Astrocyte (in vitro differentiated cells and primary cell): ENCODE measurements at regions not wholly inside any gene's neighbourhood (a gene's known extent, or its start where the extent isn't known, plus 50 kb on each side); places are given as distances from the start of the nearest gene placed in this dataset.

Experiments used
- DNase-seq: peaks from one replicate; pipeline ENCODE4 v3.0.0-alpha.2; 2010; ENCODE audit warnings: low read depth
- FAIRE-seq: peaks from 2 replicates; lab custom pipeline; 2011; peaks lifted over from hg19 to GRCh38; lab: Jason Lieb, UNC
- H2AFZ ChIP-seq: 2 replicates; pipeline ENCODE4 v1.6.0; 2012; ENCODE audit warnings: low read depth, low read length, inconsistent platforms
- H3K27ac ChIP-seq: 2 replicates; pipeline ENCODE4 v1.5.1; 2011; ENCODE audit warnings: low read depth, low read length, inconsistent platforms
- H3K27me3 ChIP-seq: 2 replicates; pipeline ENCODE4 v1.6.0; 2011; ENCODE audit warnings: low read length, inconsistent platforms; ENCODE audit not compliant: insufficient read depth
- H3K36me3 ChIP-seq: 2 replicates; pipeline ENCODE4 v1.5.1; 2011; ENCODE audit warnings: low read length, inconsistent platforms; ENCODE audit not compliant: insufficient read depth
- H3K4me1 ChIP-seq: 2 replicates; pipeline ENCODE4 v1.5.1; 2011; ENCODE audit warnings: low read length, inconsistent platforms; ENCODE audit not compliant: insufficient read depth
- H3K4me2 ChIP-seq: 2 replicates; pipeline ENCODE4 v1.6.0; 2012; ENCODE audit warnings: low read length, inconsistent platforms
- H3K4me3 ChIP-seq: 2 replicates; pipeline ENCODE4 v1.5.1; 2011; ENCODE audit warnings: low read depth, mild to moderate bottlenecking, low read length, inconsistent platforms; ENCODE audit not compliant: insufficient read depth
- H3K79me2 ChIP-seq: 2 replicates; pipeline ENCODE4 v1.6.0; 2012; ENCODE audit warnings: mild to moderate bottlenecking, low read length, inconsistent platforms; ENCODE audit not compliant: insufficient read depth
- H3K9ac ChIP-seq: 2 replicates; pipeline ENCODE4 v1.6.0; 2012; ENCODE audit warnings: mild to moderate bottlenecking, low read length, inconsistent platforms
- H3K9me3 ChIP-seq: 2 replicates; pipeline ENCODE4 v1.5.1; 2012; ENCODE audit warnings: low read depth, mild to moderate bottlenecking, low read length, inconsistent platforms; ENCODE audit not compliant: insufficient read depth
- H4K20me1 ChIP-seq: 2 replicates; pipeline ENCODE4 v1.6.0; 2012; ENCODE audit warnings: low read length, inconsistent platforms; ENCODE audit not compliant: insufficient read depth
- H3K27ac Mint-ChIP-seq: one replicate; pipeline ENCODE4 v1.8.0; 2021; ENCODE audit warnings: mild to moderate bottlenecking, mixed read lengths; ENCODE audit not compliant: unreplicated experiment
- H3K27me3 Mint-ChIP-seq: one replicate; pipeline ENCODE4 v1.8.0; 2021; ENCODE audit warnings: low read depth, mixed read lengths; ENCODE audit not compliant: unreplicated experiment
- H3K36me3 Mint-ChIP-seq: one replicate; pipeline ENCODE4 v1.8.0; 2021; ENCODE audit warnings: low read depth, mixed read lengths; ENCODE audit not compliant: unreplicated experiment
- H3K4me1 Mint-ChIP-seq: one replicate; pipeline ENCODE4 v1.8.0; 2021; ENCODE audit warnings: low read depth, mixed read lengths; ENCODE audit not compliant: unreplicated experiment
- H3K4me3 Mint-ChIP-seq: one replicate; pipeline ENCODE4 v1.8.0; 2021; ENCODE audit warnings: mild to moderate bottlenecking, moderate library complexity, mixed read lengths; ENCODE audit not compliant: unreplicated experiment
- H3K9me3 Mint-ChIP-seq: one replicate; pipeline ENCODE4 v1.8.0; 2021; ENCODE audit warnings: mild to moderate bottlenecking, mixed read lengths; ENCODE audit not compliant: unreplicated experiment
- EZH2 ChIP-seq: IDR thresholded peaks from 2 replicates; pipeline ENCODE4 v1.6.1; 2012; ENCODE audit warnings: mild to moderate bottlenecking, low read length, inconsistent platforms; ENCODE audit not compliant: insufficient read depth
- TF ChIP-seq, protein P1 (sequence below): IDR thresholded peaks from 2 replicates; pipeline ENCODE4 v1.5.1; 2011; ENCODE audit warnings: low read depth, mild to moderate bottlenecking, inconsistent platforms, low read length, moderate library complexity; ENCODE audit not compliant: insufficient read depth

DNA sequence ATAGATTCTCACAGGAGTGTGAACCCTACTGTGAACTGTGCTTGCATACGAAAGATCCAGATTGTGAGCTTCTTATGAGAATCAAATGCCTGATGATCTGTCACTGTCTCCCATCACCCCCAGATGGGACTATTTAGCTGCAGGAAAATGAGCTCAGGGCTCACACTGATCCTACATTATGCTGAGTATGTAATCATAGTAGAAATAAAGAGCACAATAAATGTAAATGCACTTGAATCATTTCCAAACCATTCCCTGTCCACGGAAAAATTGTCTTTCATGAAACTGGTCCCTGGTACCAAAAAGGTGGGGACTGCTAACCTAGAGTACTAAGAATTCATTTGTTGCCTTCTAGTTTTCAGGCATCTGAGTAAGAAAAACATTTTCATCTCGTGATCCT lies 1215.8 kb upstream of the TMEM132C start:
- DNase-seq (no peak), FAIRE-seq (no peak)
- Histone ChIP-seq H2AFZ (no peak overlapping the region), H3K4me1 (peaks cover 16% of the 10 kb centered on the region), H3K79me2 (no peaks in the 10 kb centered on the region), H3K9ac (no peak overlapping the region), H3K4me3 (no peak overlapping the region), H4K20me1 (no peaks in the 10 kb centered on the region), H3K9me3 (no peaks in the 10 kb centered on the region), H3K27ac (no peak overlapping the region), H3K36me3 (no peaks in the 10 kb centered on the region), H3K27me3 (no peaks in the 10 kb centered on the region), H3K4me2 (no peak overlapping the region)
- no peak overlapping the region for H3K4me3 Mint-ChIP-seq
- no peak overlapping the region for H3K27ac Mint-ChIP-seq
- no peaks in the 10 kb centered on the region for H3K27me3 Mint-ChIP-seq
- H3K36me3 Mint-ChIP-seq, result no peaks in the 10 kb centered on the region
- TF ChIP-seq, protein P1, sequence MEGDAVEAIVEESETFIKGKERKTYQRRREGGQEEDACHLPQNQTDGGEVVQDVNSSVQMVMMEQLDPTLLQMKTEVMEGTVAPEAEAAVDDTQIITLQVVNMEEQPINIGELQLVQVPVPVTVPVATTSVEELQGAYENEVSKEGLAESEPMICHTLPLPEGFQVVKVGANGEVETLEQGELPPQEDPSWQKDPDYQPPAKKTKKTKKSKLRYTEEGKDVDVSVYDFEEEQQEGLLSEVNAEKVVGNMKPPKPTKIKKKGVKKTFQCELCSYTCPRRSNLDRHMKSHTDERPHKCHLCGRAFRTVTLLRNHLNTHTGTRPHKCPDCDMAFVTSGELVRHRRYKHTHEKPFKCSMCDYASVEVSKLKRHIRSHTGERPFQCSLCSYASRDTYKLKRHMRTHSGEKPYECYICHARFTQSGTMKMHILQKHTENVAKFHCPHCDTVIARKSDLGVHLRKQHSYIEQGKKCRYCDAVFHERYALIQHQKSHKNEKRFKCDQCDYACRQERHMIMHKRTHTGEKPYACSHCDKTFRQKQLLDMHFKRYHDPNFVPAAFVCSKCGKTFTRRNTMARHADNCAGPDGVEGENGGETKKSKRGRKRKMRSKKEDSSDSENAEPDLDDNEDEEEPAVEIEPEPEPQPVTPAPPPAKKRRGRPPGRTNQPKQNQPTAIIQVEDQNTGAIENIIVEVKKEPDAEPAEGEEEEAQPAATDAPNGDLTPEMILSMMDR, result no peak
- no peak for TF ChIP-seq EZH2
- peaks cover 6% of the 10 kb centered on the region for H3K9me3 Mint-ChIP-seq
- H3K4me1 Mint-ChIP-seq, result no peaks in the 10 kb centered on the region

DNA sequence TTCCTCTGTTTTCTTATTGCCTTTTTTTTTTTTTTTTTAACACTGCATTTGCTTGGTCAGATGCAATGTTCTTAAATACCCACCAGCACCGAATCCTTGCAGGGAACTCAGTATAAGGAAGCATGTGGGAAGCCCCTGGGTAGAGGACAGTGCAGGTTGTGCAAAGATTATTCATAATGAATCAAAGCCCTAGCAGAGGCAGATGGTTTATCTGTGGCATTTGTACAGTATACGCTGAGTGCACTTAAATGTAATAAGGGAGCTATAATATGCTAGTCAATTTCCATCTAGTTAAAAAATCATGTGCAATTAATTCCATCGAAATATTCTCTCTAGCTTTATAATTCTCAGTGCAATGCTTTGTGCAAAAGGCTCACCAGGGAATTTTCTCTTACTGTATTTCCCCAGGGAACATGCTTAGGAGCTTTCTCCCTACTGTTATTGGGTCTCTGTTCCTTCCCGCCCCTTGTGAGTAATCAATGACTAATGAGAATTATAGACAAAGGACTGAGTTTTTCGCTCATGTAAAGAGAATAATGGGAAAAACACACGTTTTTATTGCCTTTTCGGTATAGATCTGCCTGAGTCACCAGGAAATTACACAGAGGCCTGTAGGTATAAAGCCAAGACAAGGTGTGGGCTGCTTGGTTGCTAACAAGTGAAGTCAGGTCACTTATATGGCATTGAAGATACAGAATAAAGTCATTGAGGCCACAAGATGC lies 1214.3 kb upstream of the TMEM132C start:
- peaks cover 9% of the 10 kb centered on the region for H3K9me3 Mint-ChIP-seq
- Histone ChIP-seq H3K4me1 (peaks cover 16% of the 10 kb centered on the region), H4K20me1 (no peaks in the 10 kb centered on the region), H3K27me3 (no peaks in the 10 kb centered on the region), H3K9ac (peak overlapping the region; percentile 50), H3K79me2 (no peaks in the 10 kb centered on the region), H3K9me3 (no peaks in the 10 kb centered on the region), H3K4me3 (no peak overlapping the region), H3K4me2 (peak overlapping the region; percentile 72), H3K27ac (peak overlapping the region; percentile 80), H3K36me3 (no peaks in the 10 kb centered on the region), H2AFZ (peak overlapping the region; percentile 19)
- no peak overlapping the region for H3K27ac Mint-ChIP-seq
- DNase-seq, result peak; percentile 73
- no peaks in the 10 kb centered on the region for H3K36me3 Mint-ChIP-seq
- TF ChIP-seq, protein P1, result no peak
- no peaks in the 10 kb centered on the region for H3K27me3 Mint-ChIP-seq
- H3K4me1 Mint-ChIP-seq, result no peaks in the 10 kb centered on the region
- no peak for FAIRE-seq
- H3K4me3 Mint-ChIP-seq, result no peak overlapping the region

DNA sequence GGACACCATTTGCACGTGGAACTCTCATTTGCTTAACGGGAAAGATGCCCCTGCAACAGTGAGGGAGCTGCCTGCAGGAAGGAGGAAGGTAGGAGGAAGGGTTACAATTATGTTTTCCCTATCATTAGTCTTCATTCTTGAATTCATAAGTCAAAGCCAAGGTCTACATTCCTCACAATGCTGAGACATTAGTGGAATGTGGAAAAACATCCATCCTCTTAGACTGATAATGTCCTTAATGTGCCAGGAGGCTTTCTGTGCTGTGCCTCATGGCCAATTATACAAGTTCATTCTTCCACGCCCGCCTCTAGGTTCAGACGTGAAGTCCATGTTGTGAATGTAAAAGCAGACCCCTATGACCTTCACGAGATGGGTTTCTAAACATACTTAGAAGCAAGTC lies 1212.4 kb upstream of the TMEM132C start:
- peak; percentile 20 for FAIRE-seq
- H3K4me1 Mint-ChIP-seq, result no peaks in the 10 kb centered on the region
- DNase-seq, result peak; percentile 78
- no peaks in the 10 kb centered on the region for H3K27me3 ChIP-seq
- H3K27ac Mint-ChIP-seq, result no peak overlapping the region
- no peaks in the 10 kb centered on the region for H3K36me3 Mint-ChIP-seq
- peaks cover 8% of the 10 kb centered on the region for H3K9me3 Mint-ChIP-seq
- no peaks in the 10 kb centered on the region for H4K20me1 ChIP-seq
- no peak overlapping the region for H2AFZ ChIP-seq
- H3K36me3 ChIP-seq, result no peaks in the 10 kb centered on the region
- no peaks in the 10 kb centered on the region for H3K79me2 ChIP-seq
- H3K4me3 Mint-ChIP-seq, result no peak overlapping the region
- H3K9ac ChIP-seq, result no peak overlapping the region
- peak overlapping the region; percentile 14 for H3K4me2 ChIP-seq
- no peaks in the 10 kb centered on the region for H3K27me3 Mint-ChIP-seq
- peak overlapping the region; percentile 9 for H3K27ac ChIP-seq
- H3K4me1 ChIP-seq, result peaks cover 16% of the 10 kb centered on the region
- H3K4me3 ChIP-seq, result no peak overlapping the region
- H3K9me3 ChIP-seq, result no peaks in the 10 kb centered on the region
- TF ChIP-seq, protein P1, result no peak
- TF ChIP-seq EZH2, result no peak
